ENCODE measurements at regions not wholly inside any gene's neighbourhood (a gene's known extent, or its start where the extent isn't known, plus 50 kb on each side); places are given as distances from the start of the nearest gene placed in this dataset.

DNA sequence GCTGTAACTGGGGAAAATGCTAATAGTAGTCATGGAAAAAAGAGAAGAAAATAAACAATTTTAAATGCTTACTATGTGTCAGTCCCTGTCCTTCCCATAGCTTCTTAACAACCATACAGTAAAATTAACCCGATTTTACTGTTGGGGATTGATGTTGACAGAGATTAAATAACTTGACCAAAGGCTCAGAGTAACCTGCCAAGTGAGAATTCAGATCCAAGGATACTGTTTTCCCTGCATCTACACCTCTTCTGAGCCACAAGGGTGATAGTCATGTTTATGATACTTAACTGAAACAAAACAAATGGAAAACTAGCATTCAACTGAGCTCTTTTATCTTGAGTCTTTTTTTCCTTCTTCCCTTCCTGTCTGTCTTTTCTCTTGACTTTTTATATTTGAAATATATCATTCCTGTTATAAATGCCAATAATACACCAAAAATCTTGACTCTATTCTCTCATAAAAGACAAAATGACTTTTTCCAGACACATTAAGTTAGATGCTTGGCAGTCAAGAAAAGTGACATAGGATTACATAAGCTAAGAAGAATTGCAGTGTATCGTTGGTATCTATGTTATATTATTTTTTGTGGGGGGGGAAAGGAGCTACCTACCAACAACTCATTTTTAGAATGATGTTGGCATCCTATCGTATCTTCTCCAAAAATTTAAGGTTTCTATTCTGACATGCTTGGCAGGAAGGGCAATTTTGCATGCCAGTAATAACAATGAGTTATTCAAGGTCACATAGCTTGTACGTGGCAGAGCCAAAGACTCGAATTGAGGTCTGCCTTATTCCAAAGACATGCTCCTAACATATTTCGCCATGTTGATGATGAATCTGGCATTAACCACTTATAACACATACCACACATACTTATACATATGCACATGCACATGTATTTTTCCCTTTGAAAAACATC lies 306.6 kb upstream of the KCNH8 start (continued):
- TF ChIP-seq, protein P1, sequence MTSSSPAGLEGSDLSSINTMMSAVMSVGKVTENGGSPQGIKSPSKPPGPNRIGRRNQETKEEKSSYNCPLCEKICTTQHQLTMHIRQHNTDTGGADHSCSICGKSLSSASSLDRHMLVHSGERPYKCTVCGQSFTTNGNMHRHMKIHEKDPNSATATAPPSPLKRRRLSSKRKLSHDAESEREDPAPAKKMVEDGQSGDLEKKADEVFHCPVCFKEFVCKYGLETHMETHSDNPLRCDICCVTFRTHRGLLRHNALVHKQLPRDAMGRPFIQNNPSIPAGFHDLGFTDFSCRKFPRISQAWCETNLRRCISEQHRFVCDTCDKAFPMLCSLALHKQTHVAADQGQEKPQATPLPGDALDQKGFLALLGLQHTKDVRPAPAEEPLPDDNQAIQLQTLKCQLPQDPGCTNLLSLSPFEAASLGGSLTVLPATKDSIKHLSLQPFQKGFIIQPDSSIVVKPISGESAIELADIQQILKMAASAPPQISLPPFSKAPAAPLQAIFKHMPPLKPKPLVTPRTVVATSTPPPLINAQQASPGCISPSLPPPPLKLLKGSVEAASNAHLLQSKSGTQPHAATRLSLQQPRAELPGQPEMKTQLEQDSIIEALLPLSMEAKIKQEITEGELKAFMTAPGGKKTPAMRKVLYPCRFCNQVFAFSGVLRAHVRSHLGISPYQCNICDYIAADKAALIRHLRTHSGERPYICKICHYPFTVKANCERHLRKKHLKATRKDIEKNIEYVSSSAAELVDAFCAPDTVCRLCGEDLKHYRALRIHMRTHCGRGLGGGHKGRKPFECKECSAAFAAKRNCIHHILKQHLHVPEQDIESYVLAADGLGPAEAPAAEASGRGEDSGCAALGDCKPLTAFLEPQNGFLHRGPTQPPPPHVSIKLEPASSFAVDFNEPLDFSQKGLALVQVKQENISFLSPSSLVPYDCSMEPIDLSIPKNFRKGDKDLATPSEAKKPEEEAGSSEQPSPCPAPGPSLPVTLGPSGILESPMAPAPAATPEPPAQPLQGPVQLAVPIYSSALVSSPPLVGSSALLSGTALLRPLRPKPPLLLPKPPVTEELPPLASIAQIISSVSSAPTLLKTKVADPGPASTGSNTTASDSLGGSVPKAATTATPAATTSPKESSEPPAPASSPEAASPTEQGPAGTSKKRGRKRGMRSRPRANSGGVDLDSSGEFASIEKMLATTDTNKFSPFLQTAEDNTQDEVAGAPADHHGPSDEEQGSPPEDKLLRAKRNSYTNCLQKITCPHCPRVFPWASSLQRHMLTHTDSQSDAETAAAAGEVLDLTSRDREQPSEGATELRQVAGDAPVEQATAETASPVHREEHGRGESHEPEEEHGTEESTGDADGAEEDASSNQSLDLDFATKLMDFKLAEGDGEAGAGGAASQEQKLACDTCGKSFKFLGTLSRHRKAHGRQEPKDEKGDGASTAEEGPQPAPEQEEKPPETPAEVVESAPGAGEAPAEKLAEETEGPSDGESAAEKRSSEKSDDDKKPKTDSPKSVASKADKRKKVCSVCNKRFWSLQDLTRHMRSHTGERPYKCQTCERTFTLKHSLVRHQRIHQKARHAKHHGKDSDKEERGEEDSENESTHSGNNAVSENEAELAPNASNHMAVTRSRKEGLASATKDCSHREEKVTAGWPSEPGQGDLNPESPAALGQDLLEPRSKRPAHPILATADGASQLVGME (CRISPR knock-in tag; IDR thresholded peaks at IDR 0.05), result no peak
- TF ChIP-seq ZC3H8 (IDR thresholded peaks at IDR 0.05) (no peak), ZNF134 (CRISPR knock-in tag; conservative IDR thresholded peaks at IDR 0.05) (no peak), SNAPC5 (CRISPR knock-in tag; IDR thresholded peaks at IDR 0.05) (no peak), FIP1L1 (IDR thresholded peaks at IDR 0.05; ENCODE audit: low read depth, low read length, poor library complexity, severe bottlenecking) (no peak)

Data from K562 (cell line).